ENCODE measurements at regions not wholly inside any gene's neighbourhood (a gene's known extent, or its start where the extent isn't known, plus 50 kb on each side); places are given as distances from the start of the nearest gene placed in this dataset.
"Not testable (repeated sequence)": the region's sequence is repeated elsewhere in the genome, so short reads cannot be mapped to it uniquely, and the experiment has no call there.

- no peak for DNase-seq
Observed at GRCh38 chr18:22570492-22570891, 152.8 kb upstream of the CTAGE1 start.

- DNase-seq, result no peak
Observed at GRCh38 chr18:22572341-22572740, 154.6 kb upstream of the CTAGE1 start.

- no peak for DNase-seq
Observed at GRCh38 chr18:22579271-22579670, 161.6 kb upstream of the CTAGE1 start.

GRCh38 chr18:22585333-22585732 is 167.6 kb upstream of the CTAGE1 start:
- DNase-seq, result no peak

GRCh38 chr18:22585821-22586220 is 168.1 kb upstream of the CTAGE1 start:
- DNase-seq, result no peak

GRCh38 chr18:22591222-22591621 is 173.5 kb upstream of the CTAGE1 start:
- no peak for DNase-seq

GRCh38 chr18:22594155-22594690 is 176.5 kb upstream of the CTAGE1 start:
- DNase-seq, result no peak

- DNase-seq, result no peak
Observed at GRCh38 chr18:22601481-22601880, 183.8 kb upstream of the CTAGE1 start.

- DNase-seq, result not testable (repeated sequence)
Observed at GRCh38 chr18:22602456-22602855, 184.7 kb upstream of the CTAGE1 start.

GRCh38 chr18:22603902-22604301 is 186.2 kb upstream of the CTAGE1 start:
- no peak for DNase-seq

GRCh38 chr18:22604390-22604985 is 186.8 kb upstream of the CTAGE1 start:
- DNase-seq, result no peak

- DNase-seq, result no peak
Observed at GRCh38 chr18:22604986-22605421, 187.3 kb upstream of the CTAGE1 start.

- no peak for DNase-seq
Observed at GRCh38 chr18:22605736-22606135, 188.0 kb upstream of the CTAGE1 start.

- DNase-seq, result no peak
Observed at GRCh38 chr18:22606563-22607283, 189.0 kb upstream of the CTAGE1 start.

- no peak for DNase-seq
Observed at GRCh38 chr18:22607284-22607635, 189.5 kb upstream of the CTAGE1 start.

- DNase-seq, result no peak
Observed at GRCh38 chr18:22608847-22609246, 191.1 kb upstream of the CTAGE1 start.

GRCh38 chr18:22609642-22610041 is 191.9 kb upstream of the CTAGE1 start:
- no peak for DNase-seq

GRCh38 chr18:22613058-22613690 is 195.5 kb upstream of the CTAGE1 start:
- no peak for DNase-seq

GRCh38 chr18:22613788-22614187 is 196.1 kb upstream of the CTAGE1 start:
- no peak for DNase-seq

- no peak for DNase-seq
Observed at GRCh38 chr18:22623513-22623912, 205.8 kb upstream of the CTAGE1 start.

- DNase-seq, result no peak
Observed at GRCh38 chr18:22624176-22624575, 206.5 kb upstream of the CTAGE1 start.

- DNase-seq, result no peak
Observed at GRCh38 chr18:22625406-22625805, 207.7 kb upstream of the CTAGE1 start.

GRCh38 chr18:22626771-22627170 is 209.1 kb upstream of the CTAGE1 start:
- DNase-seq, result no peak

GRCh38 chr18:22627506-22627905 is 209.8 kb upstream of the CTAGE1 start:
- DNase-seq, result no peak
